ENCODE measurements at regions not wholly inside any gene's neighbourhood (a gene's known extent, or its start where the extent isn't known, plus 50 kb on each side); places are given as distances from the start of the nearest gene placed in this dataset.
"Not testable (repeated sequence)": the region's sequence is repeated elsewhere in the genome, so short reads cannot be mapped to it uniquely, and the experiment has no call there.

GRCh38 chrX:125378205-125378604, 58.5 kb downstream of the TEX13C start:
- FAIRE-seq: no peak

- FAIRE-seq: no peak
Observed at GRCh38 chrX:125378770-125379169, 59.1 kb downstream of the TEX13C start.

GRCh38 chrX:125382148-125382628, 62.5 kb downstream of the TEX13C start:
- FAIRE-seq: no peak

- no peak for FAIRE-seq
Observed at GRCh38 chrX:125382889-125383288, 63.2 kb downstream of the TEX13C start.

GRCh38 chrX:125384867-125385266, 65.2 kb downstream of the TEX13C start:
- no peak for FAIRE-seq

- FAIRE-seq: no peak
Observed at GRCh38 chrX:125387945-125388344, 68.3 kb downstream of the TEX13C start.

GRCh38 chrX:125394449-125394848, 74.8 kb downstream of the TEX13C start:
- FAIRE-seq: no peak

GRCh38 chrX:125395626-125396025, 76.0 kb downstream of the TEX13C start:
- FAIRE-seq: no peak

GRCh38 chrX:125398959-125399440, 79.3 kb downstream of the TEX13C start:
- no peak for FAIRE-seq

GRCh38 chrX:125402807-125403206, 83.1 kb downstream of the TEX13C start:
- FAIRE-seq: no peak

GRCh38 chrX:125404667-125405160, 85.0 kb downstream of the TEX13C start:
- no peak for FAIRE-seq

- FAIRE-seq: no peak
Observed at GRCh38 chrX:125405339-125405738, 85.7 kb downstream of the TEX13C start.

GRCh38 chrX:125407314-125407713, 87.6 kb downstream of the TEX13C start:
- no peak for FAIRE-seq

- no peak for FAIRE-seq
Observed at GRCh38 chrX:125420809-125421208, 101.1 kb downstream of the TEX13C start.

GRCh38 chrX:125422986-125423385, 103.3 kb downstream of the TEX13C start:
- no peak for FAIRE-seq

- no peak for FAIRE-seq
Observed at GRCh38 chrX:125424536-125424935, 104.9 kb downstream of the TEX13C start.

- FAIRE-seq: no peak
Observed at GRCh38 chrX:125436855-125437254, 117.2 kb downstream of the TEX13C start.

GRCh38 chrX:125439194-125439849, 119.7 kb downstream of the TEX13C start:
- no peak for FAIRE-seq

- no peak for FAIRE-seq
Observed at GRCh38 chrX:125444659-125445058, 125.0 kb downstream of the TEX13C start.

- no peak for FAIRE-seq
Observed at GRCh38 chrX:125475482-125475881, 155.8 kb downstream of the TEX13C start.

- FAIRE-seq: no peak
Observed at GRCh38 chrX:125492439-125492838, 172.8 kb downstream of the TEX13C start.

GRCh38 chrX:125493004-125493403, 173.3 kb downstream of the TEX13C start:
- not testable (repeated sequence) for FAIRE-seq

GRCh38 chrX:125497667-125498066, 178.0 kb downstream of the TEX13C start:
- no peak for FAIRE-seq

GRCh38 chrX:125503769-125504168, 184.1 kb downstream of the TEX13C start:
- FAIRE-seq: no peak

- no peak for FAIRE-seq
Observed at GRCh38 chrX:125505207-125505606, 185.5 kb downstream of the TEX13C start.
